WTC11 (cell line): ENCODE measurements at regions not wholly inside any gene's neighbourhood (a gene's known extent, or its start where the extent isn't known, plus 50 kb on each side); places are given as distances from the start of the nearest gene placed in this dataset.

Experiments
- ATAC-seq: fragments of 200-7000 bp; cut with Tn5 transposase; 2 replicates; pipeline ENCODE4 v1.10.0; 2021; ENCODE audit warnings: mild to moderate bottlenecking, moderate library complexity
- CTCF ChIA-PET: fragments of 300-600 bp; sonication (Branson Sonifier 250); formaldehyde crosslinking; loops from one replicate; lab custom pipeline; 2021; ENCODE audit warnings: antibody characterized with exemption; lab: Charles Lee
- POLR2A ChIA-PET: fragments of 350-600 bp; sonication (Branson Sonifier 250); formaldehyde crosslinking; loops from one replicate; lab custom pipeline; 2021; ENCODE audit warnings: antibody characterized with exemption; lab: Charles Lee
- DNase-seq: peaks from one replicate; pipeline ENCODE4 v3.0.0; 2021; ENCODE audit warnings: low spot score
- H3K27ac Mint-ChIP-seq: 2 replicates; pipeline ENCODE4 v1.8.0; 2021; ENCODE audit warnings: mixed read lengths
- H3K27me3 Mint-ChIP-seq: 2 replicates; pipeline ENCODE4 v1.8.0; 2021; ENCODE audit warnings: low read depth, mild to moderate bottlenecking, moderate library complexity, mixed read lengths
- H3K36me3 Mint-ChIP-seq: 2 replicates; pipeline ENCODE4 v1.8.0; 2021; ENCODE audit warnings: mixed read lengths
- H3K4me1 Mint-ChIP-seq: 2 replicates; pipeline ENCODE4 v1.8.0; 2022; ENCODE audit warnings: mixed read lengths
- H3K4me3 Mint-ChIP-seq: 2 replicates; pipeline ENCODE4 v1.8.0; 2021; ENCODE audit warnings: mild to moderate bottlenecking, moderate library complexity, mixed read lengths
- H3K9me3 Mint-ChIP-seq: 2 replicates; pipeline ENCODE4 v1.8.0; 2021; ENCODE audit warnings: mixed read lengths
- CDX4 ChIP-seq: fragments of 250-450 bp; sonication (Bioruptor Pico); IDR thresholded peaks from 2 replicates; pipeline ENCODE4 v1.9.0; 2021; ENCODE audit warnings: moderate library complexity, mild to moderate bottlenecking, inconsistent platforms, borderline replicate concordance
- CREM ChIP-seq: sonication (generic); formaldehyde crosslinking; IDR thresholded peaks from 2 replicates; pipeline ENCODE4 v1.8.1; 2022; ENCODE audit warnings: mild to moderate bottlenecking, missing genetic modification reagents, moderate library complexity
- ELF4 ChIP-seq: sonication (generic); formaldehyde crosslinking; IDR thresholded peaks from 2 replicates; pipeline ENCODE4 v1.8.1; 2022; ENCODE audit warnings: low read depth, mild to moderate bottlenecking, moderate library complexity, missing genetic modification reagents
- ETV6 ChIP-seq: sonication (generic); formaldehyde crosslinking; IDR thresholded peaks from 2 replicates; pipeline ENCODE4 v1.8.1; 2022; ENCODE audit warnings: mild to moderate bottlenecking, missing genetic modification reagents
- FOXJ3 ChIP-seq: sonication (generic); formaldehyde crosslinking; IDR thresholded peaks from 2 replicates; pipeline ENCODE4 v1.9.0; 2021; ENCODE audit warnings: missing genetic modification reagents, mild to moderate bottlenecking, borderline replicate concordance
- FOXP1 ChIP-seq: sonication (generic); formaldehyde crosslinking; IDR thresholded peaks from 2 replicates; pipeline ENCODE4 v1.8.0; 2022; ENCODE audit warnings: missing genetic modification reagents, mild to moderate bottlenecking, moderate library complexity, borderline replicate concordance
- IRF2 ChIP-seq: sonication (generic); formaldehyde crosslinking; IDR thresholded peaks from 2 replicates; pipeline ENCODE4 v1.8.0; 2022; ENCODE audit warnings: low read depth, missing genetic modification reagents, borderline replicate concordance
- JUN ChIP-seq: sonication (generic); formaldehyde crosslinking; IDR thresholded peaks from 2 replicates; pipeline ENCODE4 v1.8.0; 2023; ENCODE audit warnings: mild to moderate bottlenecking, missing genetic modification reagents
- MLX ChIP-seq: sonication (generic); formaldehyde crosslinking; IDR thresholded peaks from 2 replicates; pipeline ENCODE4 v1.8.1; 2023; ENCODE audit warnings: mild to moderate bottlenecking, missing genetic modification reagents, moderate library complexity
- MXD4 ChIP-seq: fragments of 250-450 bp; sonication (Bioruptor Pico); IDR thresholded peaks from 2 replicates; pipeline ENCODE4 v1.8.0; 2021; ENCODE audit warnings: mild to moderate bottlenecking, moderate library complexity, borderline replicate concordance
- NFE2L1 ChIP-seq: sonication (generic); formaldehyde crosslinking; IDR thresholded peaks from 2 replicates; pipeline ENCODE4 v1.8.1; 2023; ENCODE audit warnings: missing genetic modification reagents
- RELA ChIP-seq: sonication (generic); formaldehyde crosslinking; IDR thresholded peaks from 2 replicates; pipeline ENCODE4 v1.8.1; 2022; ENCODE audit warnings: missing genetic modification reagents, mild to moderate bottlenecking, borderline replicate concordance
- RORB ChIP-seq: fragments of 250-450 bp; sonication (Bioruptor Pico); IDR thresholded peaks from 2 replicates; pipeline ENCODE4 v1.9.0; 2021; ENCODE audit warnings: mild to moderate bottlenecking
- SP1 ChIP-seq: sonication (generic); formaldehyde crosslinking; conservative IDR thresholded peaks from 2 replicates; pipeline ENCODE4 v1.8.1; 2022; ENCODE audit warnings: missing genetic modification reagents
- TEAD1 ChIP-seq: sonication (generic); formaldehyde crosslinking; IDR thresholded peaks from 2 replicates; pipeline ENCODE4 v1.8.0; 2022; ENCODE audit warnings: mild to moderate bottlenecking, missing genetic modification reagents
- ZNF263 ChIP-seq: sonication (generic); formaldehyde crosslinking; IDR thresholded peaks from 2 replicates; pipeline ENCODE4 v1.8.1; 2022; ENCODE audit warnings: low read depth, mild to moderate bottlenecking, moderate library complexity, missing genetic modification reagents
- ZNF396 ChIP-seq: fragments of 250-450 bp; sonication (Bioruptor Pico); IDR thresholded peaks from 2 replicates; pipeline ENCODE4 v1.8.0; 2021; ENCODE audit warnings: mild to moderate bottlenecking, moderate library complexity, borderline replicate concordance
- ZNF416 ChIP-seq: fragments of 250-450 bp; sonication (Bioruptor Pico); IDR thresholded peaks from 2 replicates; pipeline ENCODE4 v1.9.0; 2021; ENCODE audit warnings: mild to moderate bottlenecking, inconsistent platforms
- ZNF671 ChIP-seq: fragments of 250-450 bp; sonication (Bioruptor Pico); IDR thresholded peaks from 2 replicates; pipeline ENCODE4 v1.8.0; 2021; ENCODE audit warnings: mild to moderate bottlenecking
- TF ChIP-seq, protein P1 (sequence below): sonication (generic); formaldehyde crosslinking; IDR thresholded peaks from 2 replicates; pipeline ENCODE4 v1.8.0; 2023; ENCODE audit warnings: missing genetic modification reagents
- TF ChIP-seq, protein P2 (sequence below): sonication (generic); formaldehyde crosslinking; IDR thresholded peaks from 2 replicates; pipeline ENCODE4 v1.8.1; 2022; ENCODE audit warnings: mild to moderate bottlenecking, moderate library complexity, missing genetic modification reagents
- TF ChIP-seq, protein P3 (sequence below): sonication (generic); formaldehyde crosslinking; IDR thresholded peaks from 2 replicates; pipeline ENCODE4 v1.8.0; 2023; ENCODE audit warnings: missing genetic modification reagents, mild to moderate bottlenecking, borderline replicate concordance

GRCh38 chr10:8998751-8999150 lies 944.3 kb downstream of the GATA3 start:
- ATAC-seq (no peak), DNase-seq (no peak)
- POLR2A ChIA-PET, result no interaction called here
- H3K9me3 Mint-ChIP-seq, result no peaks in the 10 kb centered on the region
- no peaks in the 10 kb centered on the region for H3K4me1 Mint-ChIP-seq
- no peaks in the 10 kb centered on the region for H3K36me3 Mint-ChIP-seq
- CTCF ChIA-PET, result no interaction called here
- no peak overlapping the region for H3K4me3 Mint-ChIP-seq
- TF ChIP-seq MLX, result no peak
- no peak for TF ChIP-seq TEAD1 (CRISPR knock-in tag)
- no peak overlapping the region for H3K27ac Mint-ChIP-seq
- no peaks in the 10 kb centered on the region for H3K27me3 Mint-ChIP-seq

DNA sequence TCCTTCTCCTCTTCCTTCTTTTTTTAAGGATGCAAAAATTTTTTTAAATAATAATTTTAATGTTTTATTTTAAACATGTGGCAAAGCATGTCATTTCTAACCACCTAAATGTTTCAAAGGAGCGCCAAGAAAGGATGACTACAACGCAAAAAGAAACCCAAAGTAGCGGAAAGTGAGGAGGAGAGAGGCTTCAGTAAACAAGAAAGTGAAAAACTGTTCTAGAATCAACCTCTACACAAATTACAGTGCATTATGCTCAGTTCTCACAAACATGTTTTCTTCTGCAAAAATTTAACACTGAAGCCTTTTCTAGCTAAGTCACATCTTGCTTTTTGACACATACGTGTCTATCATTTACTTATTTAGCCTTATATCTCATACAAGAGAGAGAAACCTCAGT lies 948.6 kb downstream of the GATA3 start:
- H3K27ac Mint-ChIP-seq, result no peak overlapping the region
- H3K36me3 Mint-ChIP-seq, result no peaks in the 10 kb centered on the region
- ChIA-PET POLR2A (no interaction called here), CTCF (no interaction called here)
- no peaks in the 10 kb centered on the region for H3K27me3 Mint-ChIP-seq
- no peaks in the 10 kb centered on the region for H3K4me1 Mint-ChIP-seq
- H3K9me3 Mint-ChIP-seq, result no peaks in the 10 kb centered on the region
- DNase-seq, result no peak
- no peak for ATAC-seq
- no peak for TF ChIP-seq ZNF263 (CRISPR knock-in tag)
- TF ChIP-seq MXD4 (CRISPR knock-in tag), result no peak
- TF ChIP-seq, all 79 proteins: peak for 0
- H3K4me3 Mint-ChIP-seq, result no peak overlapping the region

- no peak for ATAC-seq
- Mint-ChIP-seq H3K27me3 (no peaks in the 10 kb centered on the region; the same call in 1 of the 2 replicates), H3K4me1 (no peaks in the 10 kb centered on the region), H3K27ac (no peak overlapping the region), H3K9me3 (no peaks in the 10 kb centered on the region), H3K4me3 (no peak overlapping the region), H3K36me3 (no peaks in the 10 kb centered on the region)
- DNase-seq, result no peak
- TF ChIP-seq ZNF416 (CRISPR knock-in tag) (no peak), FOXP1 (CRISPR knock-in tag) (no peak), FOXJ3 (CRISPR knock-in tag) (no peak), ZNF671 (CRISPR knock-in tag) (no peak), ELF4 (CRISPR knock-in tag) (no peak), ETV6 (no peak), CDX4 (CRISPR knock-in tag) (no peak), TEAD1 (CRISPR knock-in tag) (no peak), SP1 (no peak), RORB (CRISPR knock-in tag) (no peak), IRF2 (no peak), CREM (CRISPR knock-in tag) (no peak), ZNF396 (CRISPR knock-in tag) (no peak), JUN (CRISPR knock-in tag) (no peak)
- TF ChIP-seq, protein P1, sequence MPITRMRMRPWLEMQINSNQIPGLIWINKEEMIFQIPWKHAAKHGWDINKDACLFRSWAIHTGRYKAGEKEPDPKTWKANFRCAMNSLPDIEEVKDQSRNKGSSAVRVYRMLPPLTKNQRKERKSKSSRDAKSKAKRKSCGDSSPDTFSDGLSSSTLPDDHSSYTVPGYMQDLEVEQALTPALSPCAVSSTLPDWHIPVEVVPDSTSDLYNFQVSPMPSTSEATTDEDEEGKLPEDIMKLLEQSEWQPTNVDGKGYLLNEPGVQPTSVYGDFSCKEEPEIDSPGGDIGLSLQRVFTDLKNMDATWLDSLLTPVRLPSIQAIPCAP (CRISPR knock-in tag), result no peak
- TF ChIP-seq, protein P2, sequence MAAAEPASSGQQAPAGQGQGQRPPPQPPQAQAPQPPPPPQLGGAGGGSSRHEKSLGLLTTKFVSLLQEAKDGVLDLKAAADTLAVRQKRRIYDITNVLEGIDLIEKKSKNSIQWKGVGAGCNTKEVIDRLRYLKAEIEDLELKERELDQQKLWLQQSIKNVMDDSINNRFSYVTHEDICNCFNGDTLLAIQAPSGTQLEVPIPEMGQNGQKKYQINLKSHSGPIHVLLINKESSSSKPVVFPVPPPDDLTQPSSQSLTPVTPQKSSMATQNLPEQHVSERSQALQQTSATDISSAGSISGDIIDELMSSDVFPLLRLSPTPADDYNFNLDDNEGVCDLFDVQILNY (CRISPR knock-in tag), result no peak
- POLR2A ChIA-PET, result no interaction called here
- CTCF ChIA-PET, result no interaction called here
These were observed 950.2 kb downstream of the GATA3 start for GRCh38 chr10:9004736-9005135.

DNA sequence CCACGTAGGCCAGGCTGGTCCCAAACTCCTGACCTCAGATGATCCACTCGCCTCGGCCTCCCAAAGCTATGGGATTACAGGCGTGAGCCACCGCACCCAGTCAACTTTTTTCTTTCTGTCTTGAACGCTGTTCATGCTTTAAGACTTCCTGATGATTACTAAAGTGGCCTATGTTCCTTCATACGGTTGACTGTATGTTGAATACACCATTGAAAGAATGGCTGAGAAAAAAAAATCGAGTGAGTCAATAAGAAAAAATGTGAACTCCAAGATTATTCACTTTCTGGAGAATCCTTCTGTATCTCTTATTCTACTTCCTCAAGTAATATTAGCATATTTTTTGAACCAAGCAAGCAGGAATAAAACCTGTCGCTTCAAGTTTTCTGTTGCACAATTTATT lies 955.0 kb downstream of the GATA3 start:
- no peak overlapping the region for H3K27ac Mint-ChIP-seq
- H3K4me3 Mint-ChIP-seq, result no peak overlapping the region
- no peak for ATAC-seq
- ChIA-PET CTCF (no interaction called here), POLR2A (no interaction called here)
- no peak for DNase-seq
- no peaks in the 10 kb centered on the region; the same call in 1 of the 2 replicates for H3K27me3 Mint-ChIP-seq
- H3K9me3 Mint-ChIP-seq, result no peaks in the 10 kb centered on the region
- H3K36me3 Mint-ChIP-seq, result no peaks in the 10 kb centered on the region
- peaks cover 6% of the 10 kb centered on the region for H3K4me1 Mint-ChIP-seq
- TF ChIP-seq JUN (CRISPR knock-in tag) (no peak), FOXP1 (CRISPR knock-in tag) (no peak), RELA (CRISPR knock-in tag) (no peak), NFE2L1 (CRISPR knock-in tag) (no peak)
- TF ChIP-seq, protein P3, sequence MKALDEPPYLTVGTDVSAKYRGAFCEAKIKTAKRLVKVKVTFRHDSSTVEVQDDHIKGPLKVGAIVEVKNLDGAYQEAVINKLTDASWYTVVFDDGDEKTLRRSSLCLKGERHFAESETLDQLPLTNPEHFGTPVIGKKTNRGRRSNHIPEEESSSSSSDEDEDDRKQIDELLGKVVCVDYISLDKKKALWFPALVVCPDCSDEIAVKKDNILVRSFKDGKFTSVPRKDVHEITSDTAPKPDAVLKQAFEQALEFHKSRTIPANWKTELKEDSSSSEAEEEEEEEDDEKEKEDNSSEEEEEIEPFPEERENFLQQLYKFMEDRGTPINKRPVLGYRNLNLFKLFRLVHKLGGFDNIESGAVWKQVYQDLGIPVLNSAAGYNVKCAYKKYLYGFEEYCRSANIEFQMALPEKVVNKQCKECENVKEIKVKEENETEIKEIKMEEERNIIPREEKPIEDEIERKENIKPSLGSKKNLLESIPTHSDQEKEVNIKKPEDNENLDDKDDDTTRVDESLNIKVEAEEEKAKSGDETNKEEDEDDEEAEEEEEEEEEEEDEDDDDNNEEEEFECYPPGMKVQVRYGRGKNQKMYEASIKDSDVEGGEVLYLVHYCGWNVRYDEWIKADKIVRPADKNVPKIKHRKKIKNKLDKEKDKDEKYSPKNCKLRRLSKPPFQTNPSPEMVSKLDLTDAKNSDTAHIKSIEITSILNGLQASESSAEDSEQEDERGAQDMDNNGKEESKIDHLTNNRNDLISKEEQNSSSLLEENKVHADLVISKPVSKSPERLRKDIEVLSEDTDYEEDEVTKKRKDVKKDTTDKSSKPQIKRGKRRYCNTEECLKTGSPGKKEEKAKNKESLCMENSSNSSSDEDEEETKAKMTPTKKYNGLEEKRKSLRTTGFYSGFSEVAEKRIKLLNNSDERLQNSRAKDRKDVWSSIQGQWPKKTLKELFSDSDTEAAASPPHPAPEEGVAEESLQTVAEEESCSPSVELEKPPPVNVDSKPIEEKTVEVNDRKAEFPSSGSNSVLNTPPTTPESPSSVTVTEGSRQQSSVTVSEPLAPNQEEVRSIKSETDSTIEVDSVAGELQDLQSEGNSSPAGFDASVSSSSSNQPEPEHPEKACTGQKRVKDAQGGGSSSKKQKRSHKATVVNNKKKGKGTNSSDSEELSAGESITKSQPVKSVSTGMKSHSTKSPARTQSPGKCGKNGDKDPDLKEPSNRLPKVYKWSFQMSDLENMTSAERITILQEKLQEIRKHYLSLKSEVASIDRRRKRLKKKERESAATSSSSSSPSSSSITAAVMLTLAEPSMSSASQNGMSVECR (CRISPR knock-in tag), result no peak
- TF ChIP-seq, protein P1 (CRISPR knock-in tag), result no peak
